Parathyroid adenoma (tissue), 2 donors: ENCODE measurements at regions not wholly inside any gene's neighbourhood (a gene's known extent, or its start where the extent isn't known, plus 50 kb on each side); places are given as distances from the start of the nearest gene placed in this dataset.

Source experiments
- H2AFZ ChIP-seq: fragments of 300-600 bp; sonication (generic); one replicate; pipeline ENCODE4 v1.7.0; 2017; ENCODE audit warnings: antibody characterized with exemption, mild to moderate bottlenecking
- H3K27ac ChIP-seq: fragments of 300-600 bp; sonication (generic); one replicate; pipeline ENCODE4 v1.7.0; 2017
- H3K27me3 ChIP-seq: fragments of 300-600 bp; sonication (generic); one replicate; pipeline ENCODE4 v1.7.0; 2017; ENCODE audit warnings: low read length; ENCODE audit not compliant: control insufficient read depth, insufficient read depth
- H3K36me3 ChIP-seq: fragments of 300-600 bp; sonication (generic); one replicate; pipeline ENCODE4 v1.7.0; 2017; ENCODE audit warnings: low read length; ENCODE audit not compliant: control insufficient read depth, insufficient read depth
- H3K4me1 ChIP-seq: fragments of 300-600 bp; sonication (generic); one replicate; pipeline ENCODE4 v1.7.0; 2017; ENCODE audit warnings: control low read depth
- H3K4me2 ChIP-seq: fragments of 300-600 bp; sonication (generic); one replicate; pipeline ENCODE4 v1.7.0; 2017; ENCODE audit warnings: low read length
- H3K4me3 ChIP-seq: fragments of 300-600 bp; sonication (generic); one replicate; pipeline ENCODE4 v1.7.0; 2017; ENCODE audit warnings: low read depth, low read length
- H3K79me2 ChIP-seq: fragments of 300-600 bp; sonication (generic); one replicate; pipeline ENCODE4 v1.7.0; 2017; ENCODE audit warnings: control low read depth
- H3K9ac ChIP-seq: fragments of 300-600 bp; sonication (generic); one replicate; pipeline ENCODE4 v1.7.0; 2017; ENCODE audit warnings: mild to moderate bottlenecking
- H3K9me3 ChIP-seq: fragments of 300-600 bp; sonication (generic); one replicate; pipeline ENCODE4 v1.7.0; 2017; ENCODE audit warnings: low read length; ENCODE audit not compliant: control insufficient read depth
- TF ChIP-seq, protein P1 (sequence below): fragments of 300-600 bp; sonication (generic); IDR thresholded peaks from one replicate; pipeline ENCODE4 v1.7.0; 2017; ENCODE audit warnings: antibody characterized with exemption, mild to moderate bottlenecking
- donor health status: primary hyperparathyroidism.

DNA sequence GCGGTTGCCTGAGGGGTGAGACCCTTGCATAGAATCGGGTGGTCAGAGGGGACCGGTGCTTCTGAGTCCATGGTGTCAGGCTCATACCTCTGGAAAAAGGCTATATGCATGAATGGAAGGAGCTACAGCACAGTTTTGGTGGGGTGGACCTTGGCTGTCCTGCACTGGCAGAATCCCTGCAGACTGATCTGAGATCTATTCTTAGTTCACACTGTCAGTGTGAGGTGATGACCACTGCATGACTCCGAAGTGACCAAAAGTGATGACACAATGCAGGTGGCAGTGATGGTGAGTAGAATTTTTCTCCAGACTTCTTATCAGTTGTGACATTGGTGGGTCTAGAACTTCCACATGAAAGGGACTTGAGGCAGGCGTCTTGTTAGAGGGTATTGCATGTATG is 105.2 kb upstream of the SLC28A3 start:
- no peaks in the 10 kb centered on the region for H3K4me1 ChIP-seq
- H3K27ac ChIP-seq: no peak overlapping the region
- H3K9me3 ChIP-seq: no peaks in the 10 kb centered on the region
- H3K4me2 ChIP-seq: no peak overlapping the region
- H3K9ac ChIP-seq: no peak overlapping the region
- no peak overlapping the region for H2AFZ ChIP-seq
- H3K36me3 ChIP-seq: no peaks in the 10 kb centered on the region
- H3K27me3 ChIP-seq: no peaks in the 10 kb centered on the region
- TF ChIP-seq, protein P1, sequence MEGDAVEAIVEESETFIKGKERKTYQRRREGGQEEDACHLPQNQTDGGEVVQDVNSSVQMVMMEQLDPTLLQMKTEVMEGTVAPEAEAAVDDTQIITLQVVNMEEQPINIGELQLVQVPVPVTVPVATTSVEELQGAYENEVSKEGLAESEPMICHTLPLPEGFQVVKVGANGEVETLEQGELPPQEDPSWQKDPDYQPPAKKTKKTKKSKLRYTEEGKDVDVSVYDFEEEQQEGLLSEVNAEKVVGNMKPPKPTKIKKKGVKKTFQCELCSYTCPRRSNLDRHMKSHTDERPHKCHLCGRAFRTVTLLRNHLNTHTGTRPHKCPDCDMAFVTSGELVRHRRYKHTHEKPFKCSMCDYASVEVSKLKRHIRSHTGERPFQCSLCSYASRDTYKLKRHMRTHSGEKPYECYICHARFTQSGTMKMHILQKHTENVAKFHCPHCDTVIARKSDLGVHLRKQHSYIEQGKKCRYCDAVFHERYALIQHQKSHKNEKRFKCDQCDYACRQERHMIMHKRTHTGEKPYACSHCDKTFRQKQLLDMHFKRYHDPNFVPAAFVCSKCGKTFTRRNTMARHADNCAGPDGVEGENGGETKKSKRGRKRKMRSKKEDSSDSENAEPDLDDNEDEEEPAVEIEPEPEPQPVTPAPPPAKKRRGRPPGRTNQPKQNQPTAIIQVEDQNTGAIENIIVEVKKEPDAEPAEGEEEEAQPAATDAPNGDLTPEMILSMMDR: no peak
- no peaks in the 10 kb centered on the region for H3K79me2 ChIP-seq
- no peak overlapping the region for H3K4me3 ChIP-seq

DNA sequence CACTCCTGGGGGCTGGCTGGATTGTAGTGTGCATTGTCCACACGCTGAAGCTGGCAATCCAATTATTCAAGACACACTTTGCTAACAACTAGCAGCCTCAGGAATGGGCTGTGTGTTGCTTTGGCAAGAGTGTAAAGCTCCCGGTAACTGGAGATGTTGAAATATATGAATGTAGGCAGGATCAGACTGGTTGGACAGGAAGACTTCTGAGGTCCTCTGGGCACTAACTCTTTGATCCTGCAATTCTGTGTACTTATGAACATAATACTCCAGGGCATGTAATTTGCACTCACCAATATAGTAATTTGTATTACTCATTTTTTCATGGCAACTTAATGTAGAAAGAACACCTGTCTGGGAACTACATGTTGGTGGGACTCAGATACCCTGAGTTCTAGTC is 106.7 kb upstream of the SLC28A3 start:
- Histone ChIP-seq H3K4me1 (no peaks in the 10 kb centered on the region), H3K4me2 (no peak overlapping the region), H3K36me3 (no peaks in the 10 kb centered on the region), H3K9me3 (no peaks in the 10 kb centered on the region), H3K27me3 (no peaks in the 10 kb centered on the region), H3K4me3 (no peak overlapping the region), H3K79me2 (no peaks in the 10 kb centered on the region), H3K27ac (no peak overlapping the region), H3K9ac (no peak overlapping the region), H2AFZ (no peak overlapping the region)
- TF ChIP-seq, protein P1: no peak

DNA sequence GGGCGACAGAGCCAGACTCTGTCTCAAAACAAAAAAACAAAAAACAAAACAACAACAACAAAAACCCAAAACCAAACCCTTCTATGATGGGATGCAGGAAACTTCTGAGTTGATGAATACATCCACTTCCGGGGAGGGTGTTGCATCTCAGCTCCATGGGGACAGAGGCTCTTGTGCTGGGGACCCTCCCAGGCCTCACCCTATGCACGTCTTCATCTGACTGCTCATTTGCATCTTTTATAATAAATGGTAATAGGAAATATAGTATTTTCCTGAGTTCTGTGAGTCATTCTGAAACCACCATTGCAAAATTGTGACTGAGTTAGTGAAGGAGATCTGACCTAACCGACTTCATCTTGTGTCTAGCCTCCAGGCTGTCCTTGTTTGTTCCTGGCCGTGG is 109.5 kb upstream of the SLC28A3 start:
- H3K27me3 ChIP-seq: no peaks in the 10 kb centered on the region
- H3K4me1 ChIP-seq: no peaks in the 10 kb centered on the region
- H3K9ac ChIP-seq: no peak overlapping the region
- no peaks in the 10 kb centered on the region for H3K79me2 ChIP-seq
- no peak overlapping the region for H3K27ac ChIP-seq
- no peak overlapping the region for H2AFZ ChIP-seq
- TF ChIP-seq, protein P1: no peak
- no peaks in the 10 kb centered on the region for H3K9me3 ChIP-seq
- H3K4me2 ChIP-seq: no peak overlapping the region
- no peak overlapping the region for H3K4me3 ChIP-seq
- H3K36me3 ChIP-seq: no peaks in the 10 kb centered on the region

DNA sequence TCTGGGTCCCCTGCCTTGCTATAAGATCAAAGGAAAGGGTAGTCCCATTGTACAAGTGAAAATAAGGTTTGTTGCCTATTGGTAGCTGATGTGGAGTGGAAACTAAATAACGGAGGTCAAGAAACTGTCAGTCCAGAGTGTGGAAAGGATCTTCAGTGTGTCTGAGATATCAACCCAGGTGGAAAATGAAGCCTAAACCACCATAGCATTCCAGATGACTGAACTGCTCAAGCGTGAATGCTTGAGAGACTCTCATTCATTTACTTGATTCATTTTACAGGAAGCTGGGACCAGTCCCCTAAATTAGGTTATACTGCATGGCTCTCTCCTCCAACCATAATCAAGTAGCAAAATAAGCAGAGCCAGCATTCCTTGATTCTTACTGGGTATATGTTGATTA is 116.0 kb upstream of the SLC28A3 start:
- Histone ChIP-seq H2AFZ (no peak overlapping the region), H3K27me3 (no peaks in the 10 kb centered on the region), H3K4me2 (no peak overlapping the region), H3K36me3 (no peaks in the 10 kb centered on the region), H3K9ac (no peak overlapping the region), H3K9me3 (no peaks in the 10 kb centered on the region), H3K27ac (no peak overlapping the region), H3K4me3 (no peak overlapping the region), H3K79me2 (no peaks in the 10 kb centered on the region), H3K4me1 (no peaks in the 10 kb centered on the region)
- TF ChIP-seq, protein P1: no peak

DNA sequence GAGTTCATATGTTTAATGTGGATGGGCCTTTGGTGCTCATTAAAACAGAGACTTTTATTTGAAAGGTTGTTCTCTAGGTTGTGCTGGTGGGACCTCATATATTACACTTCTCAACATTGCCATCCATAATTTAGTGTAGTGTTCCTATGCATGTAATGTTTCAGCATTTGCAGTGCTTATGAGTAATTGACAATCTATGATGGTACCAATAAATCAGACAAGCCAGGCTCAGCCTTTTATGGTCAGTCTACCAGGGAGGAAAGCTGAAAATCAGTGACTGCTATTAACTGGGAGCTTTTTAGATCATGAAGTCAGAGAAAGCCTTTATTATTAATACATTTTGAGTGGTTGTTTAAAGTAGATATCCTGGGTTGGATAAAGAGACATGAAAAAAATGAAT is 120.1 kb upstream of the SLC28A3 start:
- no peaks in the 10 kb centered on the region for H3K36me3 ChIP-seq
- no peak overlapping the region for H2AFZ ChIP-seq
- TF ChIP-seq, protein P1: no peak
- H3K9ac ChIP-seq: no peak overlapping the region
- H3K27ac ChIP-seq: no peak overlapping the region
- no peaks in the 10 kb centered on the region for H3K27me3 ChIP-seq
- no peaks in the 10 kb centered on the region for H3K79me2 ChIP-seq
- H3K4me1 ChIP-seq: no peaks in the 10 kb centered on the region
- H3K4me3 ChIP-seq: no peak overlapping the region
- no peak overlapping the region for H3K4me2 ChIP-seq
- no peaks in the 10 kb centered on the region for H3K9me3 ChIP-seq
